Skeletal muscle cell (primary cell): ENCODE measurements at regions not wholly inside any gene's neighbourhood (a gene's known extent, or its start where the extent isn't known, plus 50 kb on each side); places are given as distances from the start of the nearest gene placed in this dataset.
"Not testable (repeated sequence)": the region's sequence is repeated elsewhere in the genome, so short reads cannot be mapped to it uniquely, and the experiment has no call there.

ENCODE experiments used
- DNase-seq: peaks from one replicate; pipeline ENCODE4 v3.0.0-alpha.2; 2010; ENCODE audit warnings: low read depth
- H3K4me3 ChIP-seq: 2 replicates; pipeline ENCODE4 v1.5.1; 2011; ENCODE audit warnings: low read depth, mild to moderate bottlenecking, control low read depth, low read length, moderate library complexity

- H3K4me3 ChIP-seq, result no peak overlapping the region
- no peak for DNase-seq
These were observed 116.6 kb upstream of the FRMPD4 start for GRCh38 chrX:12021698-12022097.

- no peak overlapping the region for H3K4me3 ChIP-seq
- DNase-seq, result no peak
These were observed 111.8 kb upstream of the FRMPD4 start for GRCh38 chrX:12026481-12026880.

- DNase-seq, result no peak
These were observed 106.2 kb upstream of the FRMPD4 start for GRCh38 chrX:12032082-12032481.

GRCh38 chrX:12034741-12035140, 103.5 kb upstream of the FRMPD4 start:
- DNase-seq, result no peak
- H3K4me3 ChIP-seq, result no peak overlapping the region

More at GRCh38 chrX:12032082-12032481, 106.2 kb upstream of the FRMPD4 start:
- no peak overlapping the region for H3K4me3 ChIP-seq

GRCh38 chrX:12042615-12043014, 95.7 kb upstream of the FRMPD4 start:
- DNase-seq, result no peak
- H3K4me3 ChIP-seq, result no peak overlapping the region

GRCh38 chrX:12052109-12052508, 86.2 kb upstream of the FRMPD4 start:
- H3K4me3 ChIP-seq, result no peak overlapping the region
- DNase-seq, result no peak

- H3K4me3 ChIP-seq, result no peak overlapping the region
- no peak for DNase-seq
These were observed 80.2 kb upstream of the FRMPD4 start for GRCh38 chrX:12058087-12058486.

- no peak for DNase-seq
- no peak overlapping the region for H3K4me3 ChIP-seq
These were observed 77.6 kb upstream of the FRMPD4 start for GRCh38 chrX:12060489-12061260.

GRCh38 chrX:12065251-12065650, 73.0 kb upstream of the FRMPD4 start:
- DNase-seq, result no peak
- no peak overlapping the region for H3K4me3 ChIP-seq

- DNase-seq, result no peak
These were observed 62.2 kb upstream of the FRMPD4 start for GRCh38 chrX:12076046-12076445.

GRCh38 chrX:12080265-12080664, 58.0 kb upstream of the FRMPD4 start:
- no peak overlapping the region for H3K4me3 ChIP-seq
- peak; percentile 8 for DNase-seq

More at GRCh38 chrX:12076046-12076445, 62.2 kb upstream of the FRMPD4 start:
- H3K4me3 ChIP-seq, result no peak overlapping the region

GRCh38 chrX:12082959-12083358, 55.3 kb upstream of the FRMPD4 start:
- not testable (repeated sequence) for DNase-seq, H3K4me3 ChIP-seq
